Activated naive CD4-positive, alpha-beta T cell treated with anti-CD3 and anti-CD28 coated beads, Interleukin-2, amount 10 ng/mL, durations not matched to agents 7 days and 5 days (primary cell): ENCODE measurements at regions not wholly inside any gene's neighbourhood (a gene's known extent, or its start where the extent isn't known, plus 50 kb on each side); places are given as distances from the start of the nearest gene placed in this dataset.

Source experiments
- CTCF ChIA-PET: fragments of 350-600 bp; sonication (Branson Sonifier 250); formaldehyde crosslinking; loops from one replicate; lab custom pipeline; 2021; ENCODE audit warnings: antibody characterized with exemption; lab: Charles Lee
- DNase-seq: peaks from one replicate; pipeline ENCODE4 v3.0.0-alpha.2; 2020
- H3K27ac Mint-ChIP-seq: one replicate; pipeline ENCODE4 v1.8.0; 2021; ENCODE audit warnings: mild to moderate bottlenecking, moderate library complexity, mixed read lengths
- H3K27me3 Mint-ChIP-seq: one replicate; pipeline ENCODE4 v1.8.0; 2021; ENCODE audit warnings: mild to moderate bottlenecking, mixed read lengths
- H3K36me3 Mint-ChIP-seq: one replicate; pipeline ENCODE4 v1.8.0; 2021; ENCODE audit warnings: mixed read lengths
- H3K4me1 Mint-ChIP-seq: one replicate; pipeline ENCODE4 v1.8.0; 2021; ENCODE audit warnings: mixed read lengths
- H3K4me3 Mint-ChIP-seq: one replicate; pipeline ENCODE4 v1.8.0; 2021; ENCODE audit warnings: mild to moderate bottlenecking, moderate library complexity, mixed read lengths
- H3K9me3 Mint-ChIP-seq: one replicate; pipeline ENCODE4 v1.8.0; 2021; ENCODE audit warnings: mixed read lengths

DNA sequence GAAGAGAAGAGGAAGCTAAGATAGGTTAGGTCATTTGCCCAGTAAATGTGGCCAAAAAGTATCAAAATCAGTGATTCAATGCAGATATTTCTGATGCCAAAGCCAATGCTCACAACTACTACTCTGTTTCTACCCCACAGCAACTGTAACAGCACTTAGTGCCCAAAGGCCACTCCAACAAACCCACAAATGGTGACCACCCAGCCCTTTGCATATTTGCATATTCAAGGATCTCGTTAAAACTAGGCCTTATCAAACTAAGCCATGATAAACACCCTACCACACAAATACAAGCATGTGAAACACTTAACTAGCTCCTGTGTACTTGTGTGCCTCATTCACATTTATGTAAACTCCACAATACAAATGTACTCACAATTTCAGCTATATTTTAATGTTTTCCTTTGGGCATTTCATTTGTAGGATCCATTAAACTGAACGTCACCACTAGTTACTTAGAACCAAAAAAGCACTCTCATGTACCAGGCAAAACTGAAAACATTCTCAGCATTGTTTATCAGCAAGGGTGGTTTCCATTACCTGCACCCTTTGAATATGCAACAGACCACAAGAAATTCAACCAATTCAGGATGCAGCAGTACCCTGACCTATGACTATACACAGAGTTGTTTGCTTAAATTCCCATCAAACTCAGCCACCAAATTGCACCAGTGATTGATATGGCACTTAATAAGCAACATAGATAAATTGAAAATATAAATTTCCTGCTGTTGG is 111.2 kb upstream of the STT3B start:
- Mint-ChIP-seq H3K36me3 (peaks cover 3% of the 10 kb centered on the region), H3K27ac (peak overlapping the region; percentile 40), H3K4me3 (no peak overlapping the region), H3K9me3 (peaks cover 14% of the 10 kb centered on the region), H3K4me1 (peaks cover 13% of the 10 kb centered on the region), H3K27me3 (no peaks in the 10 kb centered on the region)
- CTCF ChIA-PET = no interaction called here
- no peak for DNase-seq

DNA sequence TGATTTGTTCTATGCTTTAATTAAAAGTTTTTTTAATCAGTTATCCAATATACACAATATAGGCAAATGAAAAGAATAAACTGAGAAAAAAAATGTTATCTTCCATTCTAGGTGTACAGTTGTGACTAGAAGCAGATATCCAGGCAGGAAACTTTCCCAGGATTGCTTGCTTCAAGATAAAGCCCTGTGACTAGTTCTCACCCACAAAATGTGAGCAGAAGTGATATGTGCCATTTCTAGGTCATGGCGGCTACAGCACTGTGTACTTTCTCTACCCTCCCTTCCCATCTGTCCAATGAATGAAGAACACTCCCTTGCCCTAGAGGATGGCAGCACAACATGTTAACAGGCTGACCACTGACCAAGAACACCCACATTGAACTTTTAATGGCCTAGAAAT is 110.5 kb upstream of the STT3B start:
- CTCF ChIA-PET = no interaction called here
- peaks cover 13% of the 10 kb centered on the region for H3K4me1 Mint-ChIP-seq
- H3K4me3 Mint-ChIP-seq = no peak overlapping the region
- no peak for DNase-seq
- H3K36me3 Mint-ChIP-seq = peaks cover 3% of the 10 kb centered on the region
- peaks cover 14% of the 10 kb centered on the region for H3K9me3 Mint-ChIP-seq
- no peak overlapping the region for H3K27ac Mint-ChIP-seq
- H3K27me3 Mint-ChIP-seq = no peaks in the 10 kb centered on the region

DNA sequence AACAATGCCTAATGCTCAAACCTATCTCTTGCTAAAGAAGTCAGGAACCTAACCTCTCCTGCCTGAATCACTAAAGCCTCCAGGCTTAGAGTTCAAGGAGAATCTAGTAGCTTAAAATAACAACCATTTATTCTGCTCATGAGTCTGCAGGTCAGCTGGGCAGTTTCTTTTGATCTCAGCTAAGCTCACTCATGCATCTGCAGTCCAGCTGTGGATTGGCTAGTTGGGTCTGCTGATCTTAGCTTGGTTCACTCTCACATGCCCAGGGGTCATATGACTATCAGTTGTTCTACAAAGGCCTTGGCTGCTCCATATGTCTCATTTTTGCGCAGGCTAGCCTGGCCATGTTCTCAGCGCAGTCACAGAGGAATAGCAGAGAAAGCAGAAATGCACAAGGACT is 109.2 kb upstream of the STT3B start:
- H3K9me3 Mint-ChIP-seq = peaks cover 14% of the 10 kb centered on the region
- no peak overlapping the region for H3K27ac Mint-ChIP-seq
- H3K27me3 Mint-ChIP-seq = no peaks in the 10 kb centered on the region
- CTCF ChIA-PET = no interaction called here
- H3K4me3 Mint-ChIP-seq = no peak overlapping the region
- H3K4me1 Mint-ChIP-seq = peaks cover 13% of the 10 kb centered on the region
- peaks cover 3% of the 10 kb centered on the region for H3K36me3 Mint-ChIP-seq
- DNase-seq = no peak

DNA sequence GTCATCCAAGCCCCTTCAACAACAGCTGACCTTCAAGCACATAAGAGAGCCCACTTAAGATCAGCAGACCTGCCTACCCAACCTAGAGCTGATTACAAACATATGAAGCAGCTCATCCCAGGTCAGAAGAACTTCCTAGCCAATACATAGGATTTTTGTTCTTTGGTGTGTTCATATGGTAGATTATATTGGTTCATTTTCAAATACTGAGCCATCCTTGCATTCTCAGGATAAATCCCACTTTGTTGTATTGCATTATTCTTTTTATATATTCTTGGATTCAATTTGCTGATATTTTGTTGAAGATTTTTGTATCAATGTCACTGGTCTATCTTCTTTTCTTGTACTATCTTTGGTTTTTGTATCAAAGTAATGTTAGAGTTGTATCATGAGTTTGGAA is 107.3 kb upstream of the STT3B start:
- H3K36me3 Mint-ChIP-seq = peaks cover 3% of the 10 kb centered on the region
- H3K4me1 Mint-ChIP-seq = peaks cover 16% of the 10 kb centered on the region
- H3K27me3 Mint-ChIP-seq = no peaks in the 10 kb centered on the region
- peaks cover 14% of the 10 kb centered on the region for H3K9me3 Mint-ChIP-seq
- H3K27ac Mint-ChIP-seq = no peak overlapping the region
- CTCF ChIA-PET = no interaction called here
- no peak overlapping the region for H3K4me3 Mint-ChIP-seq
- DNase-seq = no peak

DNA sequence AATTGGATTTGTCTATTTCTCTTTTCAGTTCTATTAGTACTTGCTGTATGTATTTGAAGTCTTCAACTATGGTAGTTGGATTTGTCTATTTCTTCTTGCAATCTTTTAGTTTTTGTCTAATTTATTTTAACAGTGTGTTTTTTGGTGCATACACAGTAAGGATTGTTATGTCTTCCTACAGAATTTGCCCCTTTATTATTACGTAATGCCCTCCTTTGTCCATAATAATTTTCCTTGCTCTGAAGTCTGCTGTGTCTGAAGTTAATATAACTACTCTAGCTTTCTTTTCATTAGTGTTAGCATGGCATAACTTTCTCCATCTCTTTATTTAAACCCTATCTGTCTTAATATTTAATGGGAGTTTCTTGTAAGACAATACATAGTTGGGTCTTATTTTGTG is 105.1 kb upstream of the STT3B start:
- no peak overlapping the region for H3K4me3 Mint-ChIP-seq
- H3K27me3 Mint-ChIP-seq = no peaks in the 10 kb centered on the region
- H3K27ac Mint-ChIP-seq = no peak overlapping the region
- H3K9me3 Mint-ChIP-seq = peaks cover 14% of the 10 kb centered on the region
- peaks cover 7% of the 10 kb centered on the region for H3K4me1 Mint-ChIP-seq
- CTCF ChIA-PET = no interaction called here
- no peak for DNase-seq
- H3K36me3 Mint-ChIP-seq = peaks cover 6% of the 10 kb centered on the region

DNA sequence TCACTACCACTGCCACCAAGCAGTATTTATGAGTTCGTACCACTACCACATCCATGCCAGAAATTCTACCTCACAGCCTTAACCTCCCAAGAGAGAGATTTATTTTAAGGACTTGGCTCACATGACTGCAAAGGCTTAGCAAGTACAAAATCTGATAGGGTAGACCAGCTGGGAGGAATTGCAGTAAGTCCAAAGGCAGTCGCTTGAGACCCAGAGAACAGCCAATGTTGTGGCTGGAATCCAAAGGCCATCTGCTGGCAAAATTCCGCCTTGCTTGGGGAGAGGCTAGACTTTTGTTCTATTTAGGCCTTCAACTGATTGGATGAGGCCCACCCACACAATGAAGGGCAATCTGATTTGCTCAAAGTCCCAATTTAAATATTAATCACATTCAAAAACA is 101.4 kb upstream of the STT3B start:
- DNase-seq = no peak
- Mint-ChIP-seq H3K4me1 (peaks cover 2% of the 10 kb centered on the region), H3K36me3 (peaks cover 3% of the 10 kb centered on the region), H3K27me3 (no peaks in the 10 kb centered on the region), H3K9me3 (peaks cover 7% of the 10 kb centered on the region), H3K27ac (no peak overlapping the region), H3K4me3 (no peak overlapping the region)
- CTCF ChIA-PET = no interaction called here

DNA sequence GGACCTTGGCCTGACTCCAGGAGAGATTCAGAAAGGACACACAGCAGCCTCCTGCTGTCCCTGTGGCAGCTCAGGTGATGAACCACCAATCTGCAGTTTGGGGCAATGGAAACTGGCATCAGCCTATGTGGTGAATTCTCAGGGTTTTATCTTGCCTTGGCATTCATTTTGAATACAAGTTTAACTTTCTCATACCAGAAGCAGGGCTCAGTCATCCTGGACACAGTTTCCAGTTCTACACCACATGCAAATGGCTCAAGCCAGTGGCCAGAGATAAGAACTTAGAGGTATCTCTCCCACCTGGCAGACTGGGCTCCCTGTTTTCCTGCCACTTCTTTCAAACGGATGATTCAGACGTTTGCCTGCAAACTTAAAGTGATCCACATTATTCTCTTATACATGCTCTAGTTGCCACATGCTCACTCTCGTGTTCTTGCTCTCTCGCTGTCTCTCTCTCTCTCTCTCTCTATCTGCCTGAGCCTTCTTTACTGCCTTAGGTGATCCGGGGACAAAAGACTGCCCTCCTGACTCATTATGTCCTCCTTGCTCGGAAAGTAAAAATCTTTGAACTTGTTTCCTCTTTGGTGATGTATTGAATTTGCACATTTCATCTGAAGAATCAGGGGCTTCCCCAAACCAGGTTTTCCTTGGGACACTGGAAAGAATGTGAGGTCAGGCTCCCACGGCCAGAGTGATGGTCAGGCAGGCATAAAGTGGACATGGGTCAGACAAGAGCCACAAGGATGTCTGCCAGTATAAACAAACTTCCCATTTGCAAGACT is 99.6 kb upstream of the STT3B start:
- Mint-ChIP-seq H3K36me3 (peaks cover 8% of the 10 kb centered on the region), H3K9me3 (peaks cover 23% of the 10 kb centered on the region), H3K4me1 (peaks cover 2% of the 10 kb centered on the region), H3K4me3 (no peak overlapping the region), H3K27ac (no peak overlapping the region), H3K27me3 (no peaks in the 10 kb centered on the region)
- DNase-seq = no peak
- CTCF ChIA-PET = no interaction called here

DNA sequence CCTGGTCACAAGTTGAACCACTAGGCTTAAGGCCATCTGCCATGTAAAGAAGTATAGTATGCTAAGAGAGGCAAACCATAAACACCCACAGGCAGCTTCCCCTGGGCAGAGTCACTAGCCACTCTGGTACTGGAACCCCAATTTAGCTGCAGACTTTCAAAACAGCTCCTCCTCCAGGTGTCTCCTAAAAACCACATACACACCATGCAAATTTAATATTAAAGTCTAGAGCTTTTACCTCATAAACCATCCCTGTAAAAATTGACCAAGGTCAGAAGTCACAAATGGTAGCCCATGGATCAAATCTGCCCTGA is 99.1 kb upstream of the STT3B start:
- CTCF ChIA-PET = no interaction called here
- no peak overlapping the region for H3K27ac Mint-ChIP-seq
- H3K4me1 Mint-ChIP-seq = peaks cover 2% of the 10 kb centered on the region
- peaks cover 24% of the 10 kb centered on the region for H3K9me3 Mint-ChIP-seq
- no peaks in the 10 kb centered on the region for H3K27me3 Mint-ChIP-seq
- H3K36me3 Mint-ChIP-seq = peaks cover 8% of the 10 kb centered on the region
- H3K4me3 Mint-ChIP-seq = no peak overlapping the region
- DNase-seq = no peak

DNA sequence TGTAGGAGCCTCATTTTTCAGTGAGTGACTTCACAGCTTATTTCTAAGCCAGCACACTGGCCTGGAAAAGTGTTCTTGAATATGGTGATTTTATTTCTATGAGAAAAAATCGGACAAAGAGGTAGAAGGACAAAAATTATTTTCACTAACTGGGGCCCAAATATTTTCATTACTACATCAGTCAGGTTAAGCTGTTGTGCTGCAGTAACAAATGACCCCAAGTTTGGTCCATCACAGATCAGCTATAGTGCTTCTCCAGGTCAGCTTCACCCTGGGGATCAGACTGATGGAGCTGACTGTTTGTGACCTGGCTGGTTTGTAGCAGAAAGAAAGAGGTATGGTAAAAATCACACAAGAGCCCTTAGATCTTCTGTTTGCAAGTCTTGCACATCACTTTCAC is 97.9 kb upstream of the STT3B start:
- Mint-ChIP-seq H3K36me3 (peaks cover 8% of the 10 kb centered on the region), H3K27ac (no peak overlapping the region), H3K4me3 (no peak overlapping the region), H3K9me3 (peaks cover 24% of the 10 kb centered on the region), H3K27me3 (no peaks in the 10 kb centered on the region), H3K4me1 (no peaks in the 10 kb centered on the region)
- DNase-seq = no peak
- CTCF ChIA-PET = no interaction called here

DNA sequence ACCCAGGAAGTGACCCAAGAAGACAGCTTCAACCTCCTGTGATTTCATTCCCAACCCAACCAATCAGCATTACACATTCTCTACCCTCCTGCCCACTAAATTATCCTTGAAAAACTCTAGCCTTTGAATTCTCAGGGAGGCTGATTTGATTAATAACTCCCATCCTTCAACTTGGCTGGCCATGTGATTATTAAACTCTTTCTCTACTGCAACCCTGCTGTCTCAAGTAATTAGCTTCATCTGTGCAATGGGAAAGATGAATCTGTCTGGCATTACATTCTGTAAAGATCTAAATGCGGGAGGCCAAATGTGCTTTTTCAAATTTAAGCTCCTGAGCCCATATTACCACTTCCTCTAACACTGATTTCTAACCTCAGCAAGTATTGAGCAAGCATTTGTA is 95.9 kb upstream of the STT3B start:
- Mint-ChIP-seq H3K36me3 (peaks cover 4% of the 10 kb centered on the region), H3K4me1 (peaks cover 3% of the 10 kb centered on the region), H3K27me3 (no peaks in the 10 kb centered on the region), H3K4me3 (no peak overlapping the region), H3K9me3 (peaks cover 24% of the 10 kb centered on the region), H3K27ac (no peak overlapping the region)
- CTCF ChIA-PET = interaction anchor here (1.2 to 1.6 kb wide), 2 partner anchors 11 to 321 kb away, joined by 3 read pairs; no protein-coding TSS in a partner anchor
- no peak for DNase-seq

DNA sequence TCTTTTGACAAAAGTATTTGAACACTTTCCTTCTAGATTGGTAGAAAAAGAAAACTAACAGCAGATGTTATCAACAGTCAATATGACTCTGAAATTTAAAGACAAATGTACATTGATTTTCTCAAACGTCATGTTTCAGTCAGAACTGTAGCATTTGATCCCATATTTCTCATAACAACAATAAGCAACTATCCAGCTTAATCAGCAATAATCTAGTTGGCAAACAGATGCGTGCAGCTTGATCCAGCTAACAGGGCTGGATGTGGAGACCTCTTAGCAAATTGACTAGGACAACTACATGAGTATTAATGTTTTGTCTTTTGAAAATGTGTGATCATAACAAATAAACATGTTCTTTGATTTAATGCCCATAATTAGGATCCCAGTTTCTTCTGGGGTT is 94.0 kb upstream of the STT3B start:
- DNase-seq = no peak
- CTCF ChIA-PET = interaction anchor here (0.6 to 1.7 kb wide), 3 partner anchors 9 to 93 kb away, joined by 3 to 6 read pairs (median 3); no protein-coding TSS in a partner anchor
- H3K27me3 Mint-ChIP-seq = no peaks in the 10 kb centered on the region
- peaks cover 4% of the 10 kb centered on the region for H3K36me3 Mint-ChIP-seq
- peaks cover 24% of the 10 kb centered on the region for H3K9me3 Mint-ChIP-seq
- no peak overlapping the region for H3K27ac Mint-ChIP-seq
- peaks cover 5% of the 10 kb centered on the region for H3K4me1 Mint-ChIP-seq
- H3K4me3 Mint-ChIP-seq = no peak overlapping the region

DNA sequence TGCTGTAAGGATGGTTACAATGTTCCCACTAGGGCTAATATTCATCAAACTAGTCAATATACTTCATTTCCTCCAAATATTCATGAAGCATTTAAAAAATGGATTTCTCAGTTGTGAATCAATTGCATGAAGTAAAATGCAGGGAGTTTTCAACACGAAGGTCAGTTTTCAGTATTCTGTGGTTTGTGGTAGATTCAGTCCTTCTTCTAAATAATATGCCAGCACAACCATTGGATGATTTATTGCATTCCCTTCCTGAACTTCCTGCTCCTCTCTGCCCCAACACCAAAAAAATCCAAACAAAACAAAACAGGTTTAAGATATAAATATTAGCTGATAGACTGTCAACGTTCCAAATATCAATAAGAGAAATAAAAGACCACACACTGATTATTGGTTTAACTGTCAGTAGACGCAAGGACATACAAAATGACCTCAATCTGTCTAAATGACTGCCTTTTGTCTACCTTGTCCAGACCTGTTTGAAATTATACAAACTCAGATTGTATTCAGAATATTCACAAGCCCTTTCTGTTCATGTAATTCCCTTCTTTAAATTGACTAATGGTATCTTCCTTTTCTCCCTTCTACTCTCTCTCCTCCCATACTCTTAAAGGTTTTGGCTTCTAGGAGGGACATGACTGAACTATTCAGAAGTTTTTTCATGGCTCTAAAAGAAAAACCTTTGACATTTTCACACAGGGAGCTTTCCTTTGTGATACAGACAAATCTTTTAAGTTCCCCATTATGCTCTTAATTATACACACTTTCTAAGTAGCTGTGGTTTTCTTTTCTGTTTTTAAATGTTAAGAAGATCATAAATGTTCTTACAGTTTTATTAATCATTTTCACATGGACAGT is 92.6 kb upstream of the STT3B start:
- Mint-ChIP-seq H3K4me1 (peaks cover 11% of the 10 kb centered on the region), H3K27me3 (no peaks in the 10 kb centered on the region), H3K27ac (no peak overlapping the region), H3K9me3 (peaks cover 23% of the 10 kb centered on the region), H3K4me3 (no peak overlapping the region), H3K36me3 (peaks cover 4% of the 10 kb centered on the region)
- no peak for DNase-seq
- CTCF ChIA-PET = interaction anchor here (0.6 to 1.2 kb wide), 2 partner anchors 24 to 92 kb away, joined by 3 read pairs; no protein-coding TSS in a partner anchor

DNA sequence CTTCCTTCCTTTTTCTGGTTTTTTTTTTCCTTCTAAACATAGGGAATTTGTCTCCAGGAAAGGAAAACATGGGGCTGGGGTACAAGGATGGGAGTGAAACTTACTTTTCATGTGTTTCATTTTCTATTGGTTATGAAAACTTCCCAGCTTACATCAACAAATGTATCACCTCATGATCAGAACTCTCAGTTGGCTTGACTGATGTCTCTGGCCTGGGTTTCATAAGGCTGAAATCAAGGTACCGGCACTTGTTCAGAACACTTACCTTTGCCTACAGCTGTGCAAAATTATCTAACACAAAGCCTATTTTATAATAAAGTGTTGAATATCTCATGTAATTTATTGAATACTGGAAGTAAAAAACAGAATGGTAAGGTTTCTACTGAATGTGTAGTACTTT is 91.8 kb upstream of the STT3B start:
- no peak overlapping the region for H3K4me3 Mint-ChIP-seq

DNA sequence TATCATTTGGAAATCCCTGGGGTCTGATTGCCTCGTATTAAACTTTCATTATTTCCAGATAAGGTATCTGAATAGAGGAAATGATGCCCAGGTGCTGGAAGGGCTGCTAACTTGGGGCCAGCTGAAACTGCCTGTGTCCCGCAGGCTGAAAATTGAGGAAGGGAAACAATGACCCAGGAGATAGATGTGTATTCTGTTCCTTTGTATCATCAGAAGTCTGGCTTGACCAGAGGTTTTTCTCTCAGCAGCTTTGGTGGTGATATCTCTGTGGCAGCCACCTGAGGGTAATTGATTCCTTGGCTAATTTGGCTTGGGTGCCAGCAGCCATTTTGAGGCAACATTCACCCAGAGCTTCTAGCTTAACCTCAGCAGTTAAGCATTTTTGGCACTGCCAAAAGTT is 90.0 kb upstream of the STT3B start:
- H3K9me3 Mint-ChIP-seq = peaks cover 3% of the 10 kb centered on the region
- no peaks in the 10 kb centered on the region for H3K27me3 Mint-ChIP-seq
- H3K36me3 Mint-ChIP-seq = no peaks in the 10 kb centered on the region
- CTCF ChIA-PET = interaction anchor here (0.6 kb wide), 1 partner anchor 26 kb away, joined by 3 read pairs; no protein-coding TSS in a partner anchor
- no peak overlapping the region for H3K4me3 Mint-ChIP-seq
- H3K4me1 Mint-ChIP-seq = peaks cover 16% of the 10 kb centered on the region
- H3K27ac Mint-ChIP-seq = no peak overlapping the region
- no peak for DNase-seq

More for the DNA sequence above, 91.8 kb upstream of the STT3B start:
- peaks cover 20% of the 10 kb centered on the region for H3K9me3 Mint-ChIP-seq
- H3K27ac Mint-ChIP-seq = no peak overlapping the region
- H3K27me3 Mint-ChIP-seq = no peaks in the 10 kb centered on the region
- no peak for DNase-seq
- CTCF ChIA-PET = interaction anchor here (0.6 kb wide), 1 partner anchor 25 kb away, joined by 3 read pairs; no protein-coding TSS in a partner anchor
- H3K36me3 Mint-ChIP-seq = peaks cover 4% of the 10 kb centered on the region
- H3K4me1 Mint-ChIP-seq = peaks cover 11% of the 10 kb centered on the region
